GM12874 (cell line): ENCODE measurements at regions not wholly inside any gene's neighbourhood (a gene's known extent, or its start where the extent isn't known, plus 50 kb on each side); places are given as distances from the start of the nearest gene placed in this dataset.

Source experiments
- CTCF ChIP-seq: IDR thresholded peaks from 2 replicates; pipeline ENCODE4 v1.5.1; 2011; ENCODE audit warnings: low read depth, mild to moderate bottlenecking, control low read depth, low read length, moderate library complexity; ENCODE audit not compliant: insufficient read depth

DNA sequence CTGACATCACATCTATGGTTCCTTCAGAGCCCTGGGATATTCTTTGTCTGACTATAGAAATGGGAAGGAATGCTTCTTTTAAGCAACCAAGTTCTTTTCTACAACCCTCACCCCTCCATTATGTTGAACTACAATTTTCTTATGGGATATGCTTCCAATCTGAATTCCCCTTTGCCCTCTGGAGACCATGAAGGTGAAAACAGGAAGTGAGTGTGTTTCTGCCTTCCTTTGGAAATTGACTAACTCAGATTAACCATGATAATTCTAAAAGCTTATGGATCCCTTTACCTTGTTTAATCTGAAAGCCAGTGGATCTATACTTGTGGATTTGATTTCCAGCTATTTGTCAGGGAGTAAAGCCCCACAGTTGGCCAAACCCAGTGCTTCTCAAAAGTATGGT, 90.8 kb upstream of the SERTM1 start:
- no peak for TF ChIP-seq CTCF

- no peak for TF ChIP-seq CTCF
Measured at GRCh38 chr13:36599641-36600040, 74.2 kb upstream of the SERTM1 start.

- TF ChIP-seq CTCF = no peak
Measured at GRCh38 chr13:36601186-36601585, 72.6 kb upstream of the SERTM1 start.

- no peak for TF ChIP-seq CTCF
Measured at GRCh38 chr13:36606060-36606459, 67.8 kb upstream of the SERTM1 start.

DNA sequence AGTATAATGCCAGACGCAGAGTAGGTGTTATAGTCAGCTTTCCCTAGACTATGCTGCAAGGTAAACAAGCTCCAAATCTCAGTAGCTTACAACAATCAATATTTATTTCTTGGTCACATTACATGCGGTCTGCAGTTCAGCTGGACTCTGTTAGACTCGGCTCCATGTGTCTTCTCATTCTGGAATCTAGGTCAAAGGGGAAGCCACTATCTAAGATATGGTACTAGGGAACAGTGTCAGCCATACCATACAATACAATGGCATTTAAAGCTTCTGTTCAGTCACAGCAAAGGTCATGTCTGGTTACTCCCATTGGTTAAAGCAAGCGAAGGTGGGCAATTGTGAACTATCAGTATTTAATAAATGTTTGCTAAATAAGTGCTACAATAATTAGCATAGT, 65.3 kb upstream of the SERTM1 start:
- no peak for TF ChIP-seq CTCF

GRCh38 chr13:36612230-36612629, 61.6 kb upstream of the SERTM1 start:
- no peak for TF ChIP-seq CTCF

DNA sequence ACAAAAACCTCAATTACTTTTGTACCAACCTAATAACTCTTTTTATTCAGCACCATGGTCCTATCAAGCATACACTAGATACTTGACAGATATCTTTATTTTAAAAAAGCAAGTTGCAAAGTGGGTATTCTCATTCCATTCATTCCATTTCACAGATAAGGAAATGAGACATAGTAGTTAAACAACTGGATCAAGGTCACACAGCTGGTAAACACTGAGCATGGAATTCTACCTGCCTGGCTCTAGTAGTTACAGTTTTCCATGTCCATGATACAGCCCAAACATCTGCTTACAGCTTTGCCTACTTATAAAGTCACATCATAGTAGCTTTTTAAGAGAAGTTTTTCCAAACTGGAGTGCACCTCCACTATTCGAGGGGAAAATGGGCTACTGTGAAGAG, 57.1 kb upstream of the SERTM1 start:
- TF ChIP-seq CTCF = no peak

- no peak for TF ChIP-seq CTCF
Measured at GRCh38 chr13:36619535-36619934, 54.3 kb upstream of the SERTM1 start.
